Subcutaneous abdominal adipose tissue (tissue), 5 donors: ENCODE measurements at regions not wholly inside any gene's neighbourhood (a gene's known extent, or its start where the extent isn't known, plus 50 kb on each side); places are given as distances from the start of the nearest gene placed in this dataset.
"Not testable (repeated sequence)": the region's sequence is repeated elsewhere in the genome, so short reads cannot be mapped to it uniquely, and the experiment has no call there.

Source experiments
- H3K27ac ChIP-seq: one replicate; pipeline ENCODE4 v1.7.0; 2013; ENCODE audit warnings: low read depth, mild to moderate bottlenecking, inconsistent platforms, low read length, moderate library complexity
- H3K27me3 ChIP-seq, 5 donors: one replicate each; pipeline ENCODE4 v1.7.0; 2013; ENCODE audit warnings: low read length in 5 of 5, inconsistent platforms in 1 of 5; ENCODE audit not compliant: control insufficient read depth in 5 of 5, insufficient read depth in 4 of 5
- H3K36me3 ChIP-seq, 5 donors: one replicate each; pipeline ENCODE4 v1.7.0; 2013; ENCODE audit warnings: low read length in 5 of 5; ENCODE audit not compliant: control insufficient read depth in 5 of 5, insufficient read depth in 5 of 5
- H3K4me1 ChIP-seq, 5 donors: one replicate each; pipeline ENCODE4 v1.7.0; 2013; ENCODE audit warnings: low read length in 5 of 5, mild to moderate bottlenecking in 3 of 5, moderate library complexity in 1 of 5; ENCODE audit not compliant: control insufficient read depth in 5 of 5, insufficient read depth in 5 of 5
- H3K4me3 ChIP-seq, 5 donors: one replicate each; pipeline ENCODE4 v1.7.0; 2013; ENCODE audit warnings: low read length in 5 of 5, low read depth in 1 of 5
- H3K9ac ChIP-seq, 5 donors: one replicate each; pipeline ENCODE4 v1.7.0; 2013; ENCODE audit warnings: low read length in 5 of 5, mild to moderate bottlenecking in 4 of 5, moderate library complexity in 3 of 5
- H3K9me3 ChIP-seq, 5 donors: one replicate each; pipeline ENCODE4 v1.7.0; 2013; ENCODE audit warnings: low read length in 5 of 5; ENCODE audit not compliant: control insufficient read depth in 5 of 5
- donor health status: healthy.
- donor health status: healthy.
- donor health status: healthy.
- donor health status: healthy.
- donor health status: healthy.

- Histone ChIP-seq H3K9ac (no peak overlapping the region), H3K36me3 (peaks cover 0 to 8% (median 2%) of the 10 kb centered on the region in 5 donors), H3K4me3 (no peak overlapping the region), H3K27me3 (no peaks in the 10 kb centered on the region), H3K9me3 (no peaks in the 10 kb centered on the region), H3K27ac (no peak overlapping the region), H3K4me1 (peaks cover 0 to 3% (median 0%) of the 10 kb centered on the region in 5 donors)
Observed at GRCh38 chr2:144120487-144120886, 399.4 kb downstream of the ZEB2 start.

GRCh38 chr2:144117086-144117485 lies 402.8 kb downstream of the ZEB2 start:
- Histone ChIP-seq H3K9ac (no peak overlapping the region), H3K27me3 (no peaks in the 10 kb centered on the region), H3K4me1 (peaks cover 0 to 3% (median 0%) of the 10 kb centered on the region in 5 donors), H3K4me3 (no peak overlapping the region), H3K9me3 (peaks cover 0 to 2% (median 0%) of the 10 kb centered on the region in 5 donors), H3K27ac (no peak overlapping the region), H3K36me3 (peaks cover 0 to 2% (median 0%) of the 10 kb centered on the region in 5 donors)

GRCh38 chr2:144115739-144116291 lies 404.1 kb downstream of the ZEB2 start:
- Histone ChIP-seq H3K4me3 (no peak overlapping the region), H3K27me3 (no peaks in the 10 kb centered on the region), H3K27ac (no peak overlapping the region), H3K9me3 (peaks cover 0 to 2% (median 0%) of the 10 kb centered on the region in 5 donors), H3K4me1 (peaks cover 0 to 6% (median 0%) of the 10 kb centered on the region in 5 donors), H3K9ac (no peak overlapping the region), H3K36me3 (peaks cover 0 to 2% (median 0%) of the 10 kb centered on the region in 5 donors)

GRCh38 chr2:144114760-144115159 lies 405.2 kb downstream of the ZEB2 start:
- Histone ChIP-seq H3K36me3 (peaks cover 0 to 2% (median 0%) of the 10 kb centered on the region in 5 donors), H3K4me3 (no peak overlapping the region), H3K9ac (no peak overlapping the region), H3K27ac (no peak overlapping the region), H3K4me1 (peaks cover 0 to 8% (median 0%) of the 10 kb centered on the region in 5 donors), H3K27me3 (no peaks in the 10 kb centered on the region), H3K9me3 (peaks cover 0 to 2% (median 0%) of the 10 kb centered on the region in 5 donors)

GRCh38 chr2:144111437-144111836 lies 408.5 kb downstream of the ZEB2 start:
- Histone ChIP-seq H3K27ac (no peak overlapping the region), H3K9ac (no peak overlapping the region), H3K36me3 (no peaks in the 10 kb centered on the region), H3K27me3 (no peaks in the 10 kb centered on the region), H3K4me1 (peaks cover 0 to 8% (median 0%) of the 10 kb centered on the region in 5 donors), H3K9me3 (peaks cover 0 to 2% (median 0%) of the 10 kb centered on the region in 5 donors), H3K4me3 (no peak overlapping the region)

- H3K4me3 ChIP-seq, H3K9me3 ChIP-seq, H3K27ac ChIP-seq, H3K9ac ChIP-seq, H3K36me3 ChIP-seq, H3K27me3 ChIP-seq, H3K4me1 ChIP-seq: not testable (repeated sequence)
Observed at GRCh38 chr2:144106104-144106503, 413.8 kb downstream of the ZEB2 start.

GRCh38 chr2:144102386-144102785 lies 417.5 kb downstream of the ZEB2 start:
- H3K27ac ChIP-seq: no peak overlapping the region
- H3K36me3 ChIP-seq: no peaks in the 10 kb centered on the region
- H3K9me3 ChIP-seq: peaks cover 0 to 10% (median 9%) of the 10 kb centered on the region in 5 donors
- H3K4me1 ChIP-seq: peaks cover 0 to 3% (median 0%) of the 10 kb centered on the region in 5 donors
- H3K4me3 ChIP-seq: no peak overlapping the region
- no peaks in the 10 kb centered on the region for H3K27me3 ChIP-seq
- H3K9ac ChIP-seq: no peak overlapping the region

GRCh38 chr2:144099780-144100377 lies 420.0 kb downstream of the ZEB2 start:
- peaks cover 0 to 3% (median 0%) of the 10 kb centered on the region in 5 donors for H3K4me1 ChIP-seq
- no peaks in the 10 kb centered on the region for H3K27me3 ChIP-seq
- no peaks in the 10 kb centered on the region for H3K36me3 ChIP-seq
- no peak overlapping the region for H3K9ac ChIP-seq
- H3K9me3 ChIP-seq: peaks cover 0 to 8% (median 8%) of the 10 kb centered on the region in 5 donors
- H3K4me3 ChIP-seq: no peak overlapping the region
- no peak overlapping the region for H3K27ac ChIP-seq

- Histone ChIP-seq H3K36me3 (no peaks in the 10 kb centered on the region), H3K27ac (no peak overlapping the region), H3K4me3 (no peak overlapping the region), H3K9me3 (peaks cover 0 to 3% (median 2%) of the 10 kb centered on the region in 5 donors), H3K27me3 (no peaks in the 10 kb centered on the region), H3K4me1 (peaks cover 0 to 3% (median 0%) of the 10 kb centered on the region in 5 donors), H3K9ac (no peak overlapping the region)
Observed at GRCh38 chr2:144099340-144099739, 420.6 kb downstream of the ZEB2 start.

GRCh38 chr2:144097440-144098225 lies 422.3 kb downstream of the ZEB2 start:
- no peaks in the 10 kb centered on the region for H3K9me3 ChIP-seq
- H3K4me1 ChIP-seq: peaks cover 0 to 3% (median 0%) of the 10 kb centered on the region in 5 donors
- H3K4me3 ChIP-seq: no peak overlapping the region
- no peak overlapping the region for H3K27ac ChIP-seq
- no peaks in the 10 kb centered on the region for H3K27me3 ChIP-seq
- no peak overlapping the region for H3K9ac ChIP-seq
- no peaks in the 10 kb centered on the region for H3K36me3 ChIP-seq
